HFF-Myc (cell line): ENCODE measurements at regions not wholly inside any gene's neighbourhood (a gene's known extent, or its start where the extent isn't known, plus 50 kb on each side); places are given as distances from the start of the nearest gene placed in this dataset.

ENCODE experiments used
- DNase-seq: peaks from one replicate; pipeline ENCODE4 v3.0.0-alpha.2; 2011; ENCODE audit warnings: low read depth; ENCODE audit errors: extremely low read depth
- H3K4me3 ChIP-seq: replicated peaks from 2 replicates; pipeline ENCODE4 v1.5.1; 2011; ENCODE audit warnings: low read depth, mild to moderate bottlenecking, control low read depth, low read length
- TF ChIP-seq, protein P1 (sequence below): IDR thresholded peaks from 2 replicates; pipeline ENCODE4 v1.5.1; 2012; ENCODE audit warnings: mild to moderate bottlenecking, low read depth, low read length, control low read depth; ENCODE audit errors: missing control alignments

DNA sequence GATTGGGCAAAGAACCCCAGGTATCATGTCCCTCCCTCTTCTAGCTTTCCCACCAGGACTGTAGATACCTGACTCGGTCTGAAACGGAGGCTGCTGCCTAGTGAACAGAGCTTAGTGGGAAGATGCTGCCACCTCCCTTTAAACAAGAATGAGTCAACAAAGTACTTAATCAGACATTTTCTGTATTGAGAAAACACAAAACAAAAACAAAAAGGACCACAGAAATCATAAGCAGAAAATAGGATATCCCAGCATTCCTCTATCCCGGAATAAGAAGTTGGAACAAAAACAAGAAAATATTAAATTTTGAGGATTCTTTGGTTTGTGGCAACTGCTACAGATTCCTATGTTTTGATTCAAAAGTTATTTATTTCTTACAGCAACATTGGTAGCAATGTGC lies 51.7 kb upstream of the COL8A1 start:
- DNase-seq: no peak
- TF ChIP-seq, protein P1, sequence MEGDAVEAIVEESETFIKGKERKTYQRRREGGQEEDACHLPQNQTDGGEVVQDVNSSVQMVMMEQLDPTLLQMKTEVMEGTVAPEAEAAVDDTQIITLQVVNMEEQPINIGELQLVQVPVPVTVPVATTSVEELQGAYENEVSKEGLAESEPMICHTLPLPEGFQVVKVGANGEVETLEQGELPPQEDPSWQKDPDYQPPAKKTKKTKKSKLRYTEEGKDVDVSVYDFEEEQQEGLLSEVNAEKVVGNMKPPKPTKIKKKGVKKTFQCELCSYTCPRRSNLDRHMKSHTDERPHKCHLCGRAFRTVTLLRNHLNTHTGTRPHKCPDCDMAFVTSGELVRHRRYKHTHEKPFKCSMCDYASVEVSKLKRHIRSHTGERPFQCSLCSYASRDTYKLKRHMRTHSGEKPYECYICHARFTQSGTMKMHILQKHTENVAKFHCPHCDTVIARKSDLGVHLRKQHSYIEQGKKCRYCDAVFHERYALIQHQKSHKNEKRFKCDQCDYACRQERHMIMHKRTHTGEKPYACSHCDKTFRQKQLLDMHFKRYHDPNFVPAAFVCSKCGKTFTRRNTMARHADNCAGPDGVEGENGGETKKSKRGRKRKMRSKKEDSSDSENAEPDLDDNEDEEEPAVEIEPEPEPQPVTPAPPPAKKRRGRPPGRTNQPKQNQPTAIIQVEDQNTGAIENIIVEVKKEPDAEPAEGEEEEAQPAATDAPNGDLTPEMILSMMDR: no peak
- H3K4me3 ChIP-seq: no peak overlapping the region

DNA sequence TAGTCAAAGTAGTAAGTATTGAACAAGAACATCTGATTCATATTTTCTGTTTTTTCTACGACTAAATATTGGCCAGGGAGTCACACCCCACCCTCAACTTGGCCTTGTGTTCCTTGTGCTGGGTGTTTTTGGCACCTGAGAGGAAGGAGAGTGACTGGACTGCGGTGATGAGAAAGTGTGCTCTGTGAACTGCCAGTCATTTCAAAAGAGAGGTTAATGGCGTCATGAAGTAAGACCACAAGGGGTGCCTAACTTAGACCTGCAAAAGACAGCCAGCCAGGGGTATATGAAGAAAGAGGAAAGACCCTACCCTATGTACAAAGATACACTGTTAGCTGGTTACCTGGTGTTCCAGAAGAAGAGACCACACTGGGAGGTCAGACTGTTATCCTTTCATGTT lies 58.4 kb upstream of the COL8A1 start:
- TF ChIP-seq, protein P1: no peak
- no peak overlapping the region for H3K4me3 ChIP-seq
- DNase-seq: no peak

- no peak overlapping the region for H3K4me3 ChIP-seq
- TF ChIP-seq, protein P1: no peak
- no peak for DNase-seq
Measured at GRCh38 chr3:99579246-99579645, 59.1 kb upstream of the COL8A1 start.

DNA sequence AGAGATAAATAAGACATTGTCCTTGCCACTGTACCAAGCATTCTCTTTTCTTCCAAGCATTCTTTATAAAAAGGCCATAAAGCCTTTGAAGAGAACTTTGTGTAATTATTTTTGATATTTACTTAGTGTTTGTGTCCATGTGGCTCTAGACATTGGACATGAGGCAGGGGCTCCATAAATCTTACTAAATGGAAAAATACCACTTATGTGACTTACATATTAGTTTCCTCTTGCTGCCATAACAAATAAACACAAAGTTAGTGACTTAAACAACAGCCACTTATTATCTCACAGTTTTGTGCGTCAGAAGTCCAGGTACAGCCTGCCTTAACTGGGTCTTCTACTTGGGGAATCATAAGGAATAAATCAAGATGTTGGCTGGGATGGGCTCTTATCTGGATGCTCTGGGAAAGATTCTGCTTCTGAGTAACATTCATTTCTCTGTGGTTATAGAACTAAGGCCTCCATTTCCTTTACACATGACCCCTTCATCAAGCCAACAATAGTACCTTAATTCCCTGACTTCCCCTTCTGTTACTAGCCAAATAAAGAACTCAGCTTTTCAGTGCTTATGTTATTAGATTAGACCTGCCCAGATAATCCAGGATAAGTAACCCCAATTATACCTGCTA lies 59.9 kb upstream of the COL8A1 start:
- H3K4me3 ChIP-seq: no peak overlapping the region
- TF ChIP-seq, protein P1: no peak
- DNase-seq: no peak

GRCh38 chr3:99576904-99577559 lies 61.4 kb upstream of the COL8A1 start:
- no peak overlapping the region for H3K4me3 ChIP-seq
- TF ChIP-seq, protein P1: no peak
- no peak for DNase-seq

DNA sequence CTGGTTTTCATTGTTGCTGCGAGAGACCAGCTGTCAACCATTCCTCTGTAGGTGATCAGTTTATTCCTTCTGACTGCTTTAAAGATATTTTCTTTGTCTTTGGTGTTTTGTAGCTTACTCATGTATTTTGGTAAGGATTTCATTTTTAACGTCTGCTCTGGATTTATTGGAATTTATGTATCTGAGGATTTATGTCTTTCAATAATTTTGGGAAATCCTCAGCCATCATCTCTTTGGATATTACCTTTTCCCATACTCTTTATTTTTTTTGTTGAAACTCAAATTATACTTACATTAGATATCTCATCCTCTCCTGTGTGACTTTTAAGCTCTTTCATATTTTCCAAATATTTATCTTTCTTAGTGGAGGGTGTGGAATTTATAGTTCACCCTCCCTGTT lies 62.7 kb upstream of the COL8A1 start:
- DNase-seq: no peak
- TF ChIP-seq, protein P1: no peak
- H3K4me3 ChIP-seq: no peak overlapping the region
